SU-DHL-6 (cell line): ENCODE measurements at regions not wholly inside any gene's neighbourhood (a gene's known extent, or its start where the extent isn't known, plus 50 kb on each side); places are given as distances from the start of the nearest gene placed in this dataset.

Source experiments
- H2AFZ ChIP-seq: fragments of 200-600 bp; sonication (generic); 2 replicates; pipeline ENCODE4 v1.6.1; 2014; ENCODE audit warnings: low read depth, mild to moderate bottlenecking, moderate library complexity, mixed read lengths, antibody characterized with exemption, low read length; ENCODE audit not compliant: severe bottlenecking
- H3F3A ChIP-seq: fragments of 200-600 bp; shearing (Covaris generic); 2 replicates; pipeline ENCODE4 v1.6.0; 2016; ENCODE audit warnings: antibody characterized with exemption, mild to moderate bottlenecking; ENCODE audit not compliant: insufficient read depth
- H3K27ac ChIP-seq: fragments of 200-600 bp; sonication (generic); 2 replicates; pipeline ENCODE4 v1.5.1; 2016; ENCODE audit warnings: low read depth, mild to moderate bottlenecking, low read length, moderate library complexity, mixed read lengths
- H3K27me3 ChIP-seq: fragments of 200-600 bp; sonication (generic), shearing (Covaris generic); 2 replicates; pipeline ENCODE4 v1.6.0; 2014; ENCODE audit warnings: mild to moderate bottlenecking, low read length
- H3K36me3 ChIP-seq: fragments of 200-600 bp; sonication (generic); 2 replicates; pipeline ENCODE4 v1.6.1; 2014; ENCODE audit warnings: mild to moderate bottlenecking, low read length, mixed read lengths
- H3K4me2 ChIP-seq: fragments of 300-600, 200-600 bp; shearing (Covaris generic), sonication (generic); 2 replicates; pipeline ENCODE4 v1.6.0; 2014; ENCODE audit warnings: low read length, low read depth, mild to moderate bottlenecking; ENCODE audit not compliant: poor library complexity, severe bottlenecking
- H3K4me3 ChIP-seq: fragments of 200-600 bp; sonication (generic); 2 replicates; pipeline ENCODE4 v1.5.1; 2014; ENCODE audit warnings: antibody characterized with exemption, low read length, mild to moderate bottlenecking, mixed read lengths; ENCODE audit not compliant: insufficient read depth, poor library complexity, severe bottlenecking
- H3K79me2 ChIP-seq: fragments of 200-600 bp; sonication (generic); 2 replicates; pipeline ENCODE4 v1.6.1; 2014; ENCODE audit warnings: mild to moderate bottlenecking, low read length, moderate library complexity; ENCODE audit not compliant: insufficient read depth
- H3K9ac ChIP-seq: fragments of 200-600 bp; sonication (generic); 2 replicates; pipeline ENCODE4 v1.7.0; 2014; ENCODE audit warnings: mild to moderate bottlenecking, low read length
- H3K9me2 ChIP-seq: fragments of 200-600 bp; sonication (generic); replicated peaks from 2 replicates; pipeline ENCODE4 v1.6.1; 2014; ENCODE audit warnings: low read length; ENCODE audit not compliant: insufficient read depth
- H3K9me3 ChIP-seq: fragments of 200-600 bp; sonication (generic); 2 replicates; pipeline ENCODE4 v1.6.1; 2014; ENCODE audit warnings: low read length, mixed read lengths; ENCODE audit not compliant: insufficient read depth
- H4K20me1 ChIP-seq: fragments of 200-600 bp; sonication (generic); 2 replicates; pipeline ENCODE4 v1.6.1; 2014; ENCODE audit warnings: low read depth, mild to moderate bottlenecking, antibody characterized with exemption, low read length, moderate library complexity, mixed read lengths
- CTCF ChIP-seq: fragments of 200-600 bp; sonication (generic); IDR thresholded peaks from one replicate; pipeline ENCODE4 v1.5.1; 2017; ENCODE audit warnings: antibody characterized with exemption, mild to moderate bottlenecking, low read length, moderate library complexity; ENCODE audit not compliant: insufficient read depth, poor library complexity, severe bottlenecking
- EZH2phosphoT487 ChIP-seq: fragments of 200-600 bp; sonication (generic), shearing (Covaris generic); conservative IDR thresholded peaks from 2 replicates; pipeline ENCODE4 v1.6.1; 2018; ENCODE audit warnings: mild to moderate bottlenecking, antibody characterized with exemption, low read length, moderate library complexity, mixed read lengths

- no peaks in the 10 kb centered on the region for H4K20me1 ChIP-seq
- H3K27ac ChIP-seq, result no peak overlapping the region
- H3F3A ChIP-seq, result no peaks in the 10 kb centered on the region
- TF ChIP-seq EZH2phosphoT487 (no peak), CTCF (no peak)
- no peaks in the 10 kb centered on the region for H3K9me2 ChIP-seq
- no peak overlapping the region for H3K4me2 ChIP-seq
- H3K4me3 ChIP-seq, result no peak overlapping the region
- H3K27me3 ChIP-seq, result no peaks in the 10 kb centered on the region
- H3K36me3 ChIP-seq, result no peaks in the 10 kb centered on the region
- H3K9ac ChIP-seq, result no peak overlapping the region
- no peaks in the 10 kb centered on the region for H3K79me2 ChIP-seq
- H2AFZ ChIP-seq, result no peak overlapping the region
- no peaks in the 10 kb centered on the region for H3K9me3 ChIP-seq
Observed at GRCh38 chr5:17160756-17161040, 56.7 kb upstream of the BASP1 start.

GRCh38 chr5:17161662-17162061, 55.8 kb upstream of the BASP1 start:
- Histone ChIP-seq H3K36me3 (no peaks in the 10 kb centered on the region), H3K4me2 (no peak overlapping the region), H3K27ac (no peak overlapping the region), H3K27me3 (no peaks in the 10 kb centered on the region), H3F3A (no peaks in the 10 kb centered on the region), H3K4me3 (no peak overlapping the region), H3K79me2 (no peaks in the 10 kb centered on the region), H3K9ac (no peak overlapping the region), H4K20me1 (no peaks in the 10 kb centered on the region), H3K9me3 (no peaks in the 10 kb centered on the region), H3K9me2 (no peaks in the 10 kb centered on the region), H2AFZ (no peak overlapping the region)
- no peak for TF ChIP-seq EZH2phosphoT487

DNA sequence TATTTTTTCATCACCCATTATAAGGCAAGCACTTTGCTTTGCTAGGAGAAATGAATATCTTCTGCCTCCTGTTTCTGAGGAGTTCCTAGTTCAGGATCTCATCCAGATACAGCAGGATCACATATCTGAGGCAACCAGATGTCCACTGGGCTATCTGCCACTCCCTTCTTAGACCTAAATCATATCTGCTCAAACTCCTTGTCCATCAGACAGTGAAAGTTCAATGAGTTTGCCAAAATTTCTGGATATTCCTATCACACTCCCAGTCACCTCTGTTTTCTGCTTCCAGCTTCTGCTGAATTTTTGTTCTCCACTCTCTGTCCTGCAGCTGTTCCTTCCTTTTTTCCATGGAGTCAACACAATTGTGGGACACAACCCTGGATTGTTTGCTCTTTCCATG, 54.2 kb upstream of the BASP1 start:
- Histone ChIP-seq H3K9me3 (no peaks in the 10 kb centered on the region), H3K4me3 (no peak overlapping the region), H3K9ac (no peak overlapping the region), H4K20me1 (no peaks in the 10 kb centered on the region), H3K27ac (no peak overlapping the region), H2AFZ (no peak overlapping the region), H3K79me2 (no peaks in the 10 kb centered on the region), H3K4me2 (no peak overlapping the region), H3K27me3 (no peaks in the 10 kb centered on the region), H3F3A (no peaks in the 10 kb centered on the region), H3K9me2 (no peaks in the 10 kb centered on the region), H3K36me3 (no peaks in the 10 kb centered on the region)
- TF ChIP-seq EZH2phosphoT487, result no peak
- TF ChIP-seq CTCF, result no peak

DNA sequence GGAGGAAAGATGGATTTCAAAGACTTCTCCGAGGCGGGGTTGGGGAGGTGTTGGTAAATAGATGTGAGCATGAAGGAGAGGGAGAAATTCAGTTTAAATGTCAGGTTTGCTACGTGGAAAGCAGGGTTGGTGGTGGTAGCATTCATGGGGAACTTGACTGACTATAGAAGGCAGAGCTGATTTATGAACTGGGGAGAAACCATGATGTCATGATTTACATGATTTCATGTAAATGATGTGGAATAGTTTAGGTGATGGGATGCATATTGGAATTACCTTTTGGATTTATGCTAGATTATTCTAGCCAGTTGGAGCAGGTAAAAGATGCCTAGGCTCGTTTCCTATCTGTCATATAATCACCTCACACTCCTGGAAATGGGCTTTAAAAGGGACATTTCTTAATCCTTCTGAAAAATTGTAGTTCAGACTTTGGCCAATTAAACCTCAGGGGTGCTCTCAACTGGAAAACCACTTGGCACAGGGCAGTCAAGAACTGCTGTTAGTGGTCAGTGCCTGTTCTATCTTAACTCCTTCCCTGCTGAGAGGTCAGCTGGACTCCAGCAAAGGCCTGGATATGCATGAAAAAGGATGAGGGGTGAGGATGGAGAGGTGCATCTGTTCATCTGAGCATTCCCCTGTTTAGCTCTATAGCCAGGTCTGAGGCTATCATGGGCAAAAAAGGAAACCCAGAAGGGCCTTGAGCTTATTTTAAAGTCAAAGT, 50.1 kb upstream of the BASP1 start:
- Histone ChIP-seq H3K27me3 (no peaks in the 10 kb centered on the region), H2AFZ (no peak overlapping the region), H3K27ac (no peak overlapping the region), H3K9ac (no peak overlapping the region), H3K79me2 (no peaks in the 10 kb centered on the region), H3F3A (no peaks in the 10 kb centered on the region), H3K4me3 (no peak overlapping the region), H3K9me2 (no peaks in the 10 kb centered on the region), H3K9me3 (no peaks in the 10 kb centered on the region), H3K36me3 (no peaks in the 10 kb centered on the region), H4K20me1 (no peaks in the 10 kb centered on the region), H3K4me2 (no peak overlapping the region)
- no peak for TF ChIP-seq EZH2phosphoT487
- TF ChIP-seq CTCF, result no peak
